Astrocyte (in vitro differentiated cells and primary cell): ENCODE measurements at regions not wholly inside any gene's neighbourhood (a gene's known extent, or its start where the extent isn't known, plus 50 kb on each side); places are given as distances from the start of the nearest gene placed in this dataset.

Experiments
- DNase-seq: peaks from one replicate; pipeline ENCODE4 v3.0.0-alpha.2; 2010; ENCODE audit warnings: low read depth
- FAIRE-seq: peaks from 2 replicates; lab custom pipeline; 2011; peaks lifted over from hg19 to GRCh38; lab: Jason Lieb, UNC
- H2AFZ ChIP-seq: 2 replicates; pipeline ENCODE4 v1.6.0; 2012; ENCODE audit warnings: low read depth, low read length, inconsistent platforms
- H3K27ac ChIP-seq: 2 replicates; pipeline ENCODE4 v1.5.1; 2011; ENCODE audit warnings: low read depth, low read length, inconsistent platforms
- H3K27me3 ChIP-seq: 2 replicates; pipeline ENCODE4 v1.6.0; 2011; ENCODE audit warnings: low read length, inconsistent platforms; ENCODE audit not compliant: insufficient read depth
- H3K36me3 ChIP-seq: 2 replicates; pipeline ENCODE4 v1.5.1; 2011; ENCODE audit warnings: low read length, inconsistent platforms; ENCODE audit not compliant: insufficient read depth
- H3K4me1 ChIP-seq: 2 replicates; pipeline ENCODE4 v1.5.1; 2011; ENCODE audit warnings: low read length, inconsistent platforms; ENCODE audit not compliant: insufficient read depth
- H3K4me2 ChIP-seq: 2 replicates; pipeline ENCODE4 v1.6.0; 2012; ENCODE audit warnings: low read length, inconsistent platforms
- H3K4me3 ChIP-seq: 2 replicates; pipeline ENCODE4 v1.5.1; 2011; ENCODE audit warnings: low read depth, mild to moderate bottlenecking, low read length, inconsistent platforms; ENCODE audit not compliant: insufficient read depth
- H3K79me2 ChIP-seq: 2 replicates; pipeline ENCODE4 v1.6.0; 2012; ENCODE audit warnings: mild to moderate bottlenecking, low read length, inconsistent platforms; ENCODE audit not compliant: insufficient read depth
- H3K9ac ChIP-seq: 2 replicates; pipeline ENCODE4 v1.6.0; 2012; ENCODE audit warnings: mild to moderate bottlenecking, low read length, inconsistent platforms
- H3K9me3 ChIP-seq: 2 replicates; pipeline ENCODE4 v1.5.1; 2012; ENCODE audit warnings: low read depth, mild to moderate bottlenecking, low read length, inconsistent platforms; ENCODE audit not compliant: insufficient read depth
- H4K20me1 ChIP-seq: 2 replicates; pipeline ENCODE4 v1.6.0; 2012; ENCODE audit warnings: low read length, inconsistent platforms; ENCODE audit not compliant: insufficient read depth
- H3K27ac Mint-ChIP-seq: one replicate; pipeline ENCODE4 v1.8.0; 2021; ENCODE audit warnings: mild to moderate bottlenecking, mixed read lengths; ENCODE audit not compliant: unreplicated experiment
- H3K27me3 Mint-ChIP-seq: one replicate; pipeline ENCODE4 v1.8.0; 2021; ENCODE audit warnings: low read depth, mixed read lengths; ENCODE audit not compliant: unreplicated experiment
- H3K36me3 Mint-ChIP-seq: one replicate; pipeline ENCODE4 v1.8.0; 2021; ENCODE audit warnings: low read depth, mixed read lengths; ENCODE audit not compliant: unreplicated experiment
- H3K4me1 Mint-ChIP-seq: one replicate; pipeline ENCODE4 v1.8.0; 2021; ENCODE audit warnings: low read depth, mixed read lengths; ENCODE audit not compliant: unreplicated experiment
- H3K4me3 Mint-ChIP-seq: one replicate; pipeline ENCODE4 v1.8.0; 2021; ENCODE audit warnings: mild to moderate bottlenecking, moderate library complexity, mixed read lengths; ENCODE audit not compliant: unreplicated experiment
- H3K9me3 Mint-ChIP-seq: one replicate; pipeline ENCODE4 v1.8.0; 2021; ENCODE audit warnings: mild to moderate bottlenecking, mixed read lengths; ENCODE audit not compliant: unreplicated experiment
- EZH2 ChIP-seq: IDR thresholded peaks from 2 replicates; pipeline ENCODE4 v1.6.1; 2012; ENCODE audit warnings: mild to moderate bottlenecking, low read length, inconsistent platforms; ENCODE audit not compliant: insufficient read depth
- TF ChIP-seq, protein P1 (sequence below): IDR thresholded peaks from 2 replicates; pipeline ENCODE4 v1.5.1; 2011; ENCODE audit warnings: low read depth, mild to moderate bottlenecking, inconsistent platforms, low read length, moderate library complexity; ENCODE audit not compliant: insufficient read depth

GRCh38 chr5:123800640-123801039, 288.7 kb downstream of the CSNK1G3 start:
- Mint-ChIP-seq H3K27me3 (no peaks in the 10 kb centered on the region), H3K27ac (no peak overlapping the region), H3K9me3 (no peaks in the 10 kb centered on the region), H3K4me3 (no peak overlapping the region), H3K36me3 (no peaks in the 10 kb centered on the region), H3K4me1 (peaks cover 3% of the 10 kb centered on the region)
- H2AFZ ChIP-seq, result no peak overlapping the region
- no peaks in the 10 kb centered on the region for H3K9me3 ChIP-seq
- peaks cover 4% of the 10 kb centered on the region for H3K4me1 ChIP-seq
- FAIRE-seq, result no peak
- H3K4me2 ChIP-seq, result no peak overlapping the region
- no peak overlapping the region for H3K27ac ChIP-seq
- no peaks in the 10 kb centered on the region for H3K27me3 ChIP-seq
- no peaks in the 10 kb centered on the region for H3K36me3 ChIP-seq
- no peak for DNase-seq
- no peaks in the 10 kb centered on the region for H3K79me2 ChIP-seq
- no peaks in the 10 kb centered on the region for H4K20me1 ChIP-seq
- H3K4me3 ChIP-seq, result no peak overlapping the region
- no peak overlapping the region for H3K9ac ChIP-seq
- TF ChIP-seq, protein P1, sequence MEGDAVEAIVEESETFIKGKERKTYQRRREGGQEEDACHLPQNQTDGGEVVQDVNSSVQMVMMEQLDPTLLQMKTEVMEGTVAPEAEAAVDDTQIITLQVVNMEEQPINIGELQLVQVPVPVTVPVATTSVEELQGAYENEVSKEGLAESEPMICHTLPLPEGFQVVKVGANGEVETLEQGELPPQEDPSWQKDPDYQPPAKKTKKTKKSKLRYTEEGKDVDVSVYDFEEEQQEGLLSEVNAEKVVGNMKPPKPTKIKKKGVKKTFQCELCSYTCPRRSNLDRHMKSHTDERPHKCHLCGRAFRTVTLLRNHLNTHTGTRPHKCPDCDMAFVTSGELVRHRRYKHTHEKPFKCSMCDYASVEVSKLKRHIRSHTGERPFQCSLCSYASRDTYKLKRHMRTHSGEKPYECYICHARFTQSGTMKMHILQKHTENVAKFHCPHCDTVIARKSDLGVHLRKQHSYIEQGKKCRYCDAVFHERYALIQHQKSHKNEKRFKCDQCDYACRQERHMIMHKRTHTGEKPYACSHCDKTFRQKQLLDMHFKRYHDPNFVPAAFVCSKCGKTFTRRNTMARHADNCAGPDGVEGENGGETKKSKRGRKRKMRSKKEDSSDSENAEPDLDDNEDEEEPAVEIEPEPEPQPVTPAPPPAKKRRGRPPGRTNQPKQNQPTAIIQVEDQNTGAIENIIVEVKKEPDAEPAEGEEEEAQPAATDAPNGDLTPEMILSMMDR, result no peak
- no peak for TF ChIP-seq EZH2

- H3K36me3 Mint-ChIP-seq, result no peaks in the 10 kb centered on the region
- Histone ChIP-seq H2AFZ (no peak overlapping the region), H3K79me2 (no peaks in the 10 kb centered on the region), H3K27ac (no peak overlapping the region), H3K9me3 (no peaks in the 10 kb centered on the region), H3K36me3 (no peaks in the 10 kb centered on the region), H3K9ac (no peak overlapping the region), H3K4me3 (no peak overlapping the region), H3K27me3 (no peaks in the 10 kb centered on the region), H3K4me2 (no peak overlapping the region), H4K20me1 (no peaks in the 10 kb centered on the region), H3K4me1 (no peaks in the 10 kb centered on the region)
- no peaks in the 10 kb centered on the region for H3K27me3 Mint-ChIP-seq
- H3K27ac Mint-ChIP-seq, result no peak overlapping the region
- no peak for FAIRE-seq
- DNase-seq, result peak; percentile 38
- H3K9me3 Mint-ChIP-seq, result no peaks in the 10 kb centered on the region
- H3K4me3 Mint-ChIP-seq, result no peak overlapping the region
- H3K4me1 Mint-ChIP-seq, result no peaks in the 10 kb centered on the region
- TF ChIP-seq EZH2, result no peak
- TF ChIP-seq, protein P1, result no peak
Measured at GRCh38 chr5:123795688-123796087, 283.7 kb downstream of the CSNK1G3 start.

DNA sequence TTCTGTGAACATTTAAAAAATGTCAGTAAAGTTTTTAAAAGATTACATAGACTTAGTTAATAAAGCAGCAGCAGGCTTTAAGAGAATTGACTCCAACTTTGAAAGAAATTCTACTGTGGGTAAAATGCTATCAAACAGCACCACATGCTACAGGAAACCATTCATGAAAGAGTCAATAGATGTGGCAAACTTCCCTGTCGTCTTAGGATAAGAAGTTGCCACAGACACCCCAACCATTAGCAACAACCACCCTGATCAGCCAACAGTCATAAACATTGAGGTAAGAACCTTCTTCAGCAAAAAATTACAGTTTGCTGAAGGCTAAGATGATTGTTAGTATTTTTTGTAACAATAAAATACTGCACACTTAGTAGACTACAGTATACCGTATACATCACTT, 278.2 kb downstream of the CSNK1G3 start:
- DNase-seq (no peak), FAIRE-seq (no peak)
- H3K36me3 Mint-ChIP-seq, result no peaks in the 10 kb centered on the region
- no peak overlapping the region for H3K4me3 Mint-ChIP-seq
- Histone ChIP-seq H3K4me2 (no peak overlapping the region), H4K20me1 (no peaks in the 10 kb centered on the region), H3K9me3 (no peaks in the 10 kb centered on the region), H3K9ac (no peak overlapping the region), H3K27me3 (no peaks in the 10 kb centered on the region), H3K36me3 (no peaks in the 10 kb centered on the region), H2AFZ (no peak overlapping the region), H3K4me3 (no peak overlapping the region), H3K79me2 (no peaks in the 10 kb centered on the region), H3K4me1 (peaks cover 9% of the 10 kb centered on the region), H3K27ac (no peak overlapping the region)
- no peak for TF ChIP-seq EZH2
- TF ChIP-seq, protein P1, result no peak
- H3K9me3 Mint-ChIP-seq, result peaks cover 18% of the 10 kb centered on the region
- H3K27ac Mint-ChIP-seq, result no peak overlapping the region
- peaks cover 16% of the 10 kb centered on the region for H3K4me1 Mint-ChIP-seq
- no peaks in the 10 kb centered on the region for H3K27me3 Mint-ChIP-seq
